ENCODE measurements at regions not wholly inside any gene's neighbourhood (a gene's known extent, or its start where the extent isn't known, plus 50 kb on each side); places are given as distances from the start of the nearest gene placed in this dataset.

GRCh38 chr1:221302357-221302756, 423.1 kb downstream of the HLX start:
- intact Hi-C loops (cut with micrococcal nuclease; ENCODE audit: unreplicated experiment), result no loop called here
- H3K9ac ChIP-seq (ENCODE audit: insufficient read depth, low read depth, low read length), result no peak overlapping the region
- H3K9me3 ChIP-seq (ENCODE audit: low read length), result no peaks in the 10 kb centered on the region
- ATAC-seq (no peak), DNase-seq (ENCODE audit: low spot score) (no peak), FAIRE-seq (no peak)
- H2AFZ ChIP-seq (ENCODE audit: low read length), result no peak overlapping the region
- H3K4me3 ChIP-seq (replicated peaks in 1 of 3; ENCODE audit: insufficient read depth in 1 of 3, low read depth in 2 of 3, low read length in 3 of 3), result no peak overlapping the region
- WGBS (ENCODE audit: low lambda C conversion rate), result 0% methylated on average over 1 of the region's 1 CpG
- H3K27ac ChIP-seq (ENCODE audit: extremely low read length, insufficient read depth, low read length), result no peak overlapping the region
- ChIA-PET POLR2A (no interaction called here), CTCF (ENCODE audit: low intra/inter-chr PET ratio, low total read pairs) (no interaction called here)
- BruUV-seq (replicated peaks), result no TSS peak
- H3K79me2 ChIP-seq (ENCODE audit: insufficient read depth, low read length), result no peaks in the 10 kb centered on the region
- in situ Hi-C loops (cut with HindIII; ENCODE audit: extremely low pct_ligation_motif_present, low pct_unique_long_range_greater_than_20kb), result no loop called here
- TF ChIP-seq ZBTB14 (CRISPR knock-in tag; IDR thresholded peaks at IDR 0.05) (no peak), CHCHD3 (CRISPR knock-in tag; IDR thresholded peaks at IDR 0.05) (no peak), ZNF724P (CRISPR knock-in tag; IDR thresholded peaks at IDR 0.05; ENCODE audit: borderline replicate concordance) (no peak), ZFP36 (IDR thresholded peaks at IDR 0.05; ENCODE audit: borderline replicate concordance, low read depth, low read length, partially characterized antibody) (no peak), TFDP1 (CRISPR knock-in tag; IDR thresholded peaks at IDR 0.05; ENCODE audit: borderline replicate concordance) (no peak), ZFP82 (CRISPR knock-in tag; IDR thresholded peaks at IDR 0.05; ENCODE audit: borderline replicate concordance) (no peak), CBFB (CRISPR knock-in tag; IDR thresholded peaks at IDR 0.05) (no peak), ZNF615 (CRISPR knock-in tag; IDR thresholded peaks at IDR 0.05; ENCODE audit: borderline replicate concordance) (no peak), JUND (CRISPR knock-in tag; IDR thresholded peaks at IDR 0.05) (no peak), ZNF530 (CRISPR knock-in tag; IDR thresholded peaks at IDR 0.05; ENCODE audit: low read depth) (no peak)
- H3K36me3 ChIP-seq (replicated peaks in 1 of 2; ENCODE audit: control insufficient read depth in 1 of 2, insufficient read depth in 2 of 2, low read length in 2 of 2), result no peaks in the 10 kb centered on the region
- no peak overlapping the region for H3K4me2 ChIP-seq (ENCODE audit: low read depth, low read length)
- H3K27me3 ChIP-seq (ENCODE audit: control insufficient read depth in 1 of 2, insufficient read depth in 2 of 2, low read length in 2 of 2), result no peaks in the 10 kb centered on the region
- no peaks in the 10 kb centered on the region for H4K20me1 ChIP-seq (ENCODE audit: insufficient read depth, low read length)
- no peaks in the 10 kb centered on the region for H3K4me1 ChIP-seq (ENCODE audit: insufficient read depth, low read length)

Data from HepG2 (cell line).